Adrenal gland (tissue), 9 donors: ENCODE measurements at regions not wholly inside any gene's neighbourhood (a gene's known extent, or its start where the extent isn't known, plus 50 kb on each side); places are given as distances from the start of the nearest gene placed in this dataset.

Experiments used
- DNase-seq, 7 donors: peaks; one replicate each; pipeline ENCODE4 v3.0.0-alpha.2; 2019 to 2020
- H3K27ac ChIP-seq, 5 donors: fragments of 200-600 bp; sonication (generic) in 4 of 5; 1 replicate in 3 of 5; 2 replicates in 2 of 5; pipeline versions ENCODE4 v1.5.1 to v1.8.0; 2016 to 2020; ENCODE audit warnings: mild to moderate bottlenecking in 1 of 5
- H3K27me3 ChIP-seq: fragments of 200-600 bp; 2 replicates; pipeline ENCODE4 v1.8.0; 2021
- H3K36me3 ChIP-seq, 2 donors: fragments of 200-600 bp; replicated peaks in 1 of 2; 1 replicate in 1 of 2; 2 replicates in 1 of 2; pipeline versions ENCODE4 v1.5.1 to v1.8.0; 2018 to 2022
- H3K4me1 ChIP-seq, 2 donors: fragments of 200-600 bp; replicated peaks in 1 of 2; 1 replicate in 1 of 2; 2 replicates in 1 of 2; pipeline versions ENCODE4 v1.5.1 to v1.8.0; 2018 to 2021
- H3K4me3 ChIP-seq, 4 donors: fragments of 200-600 bp; sonication (generic) in 3 of 4; one replicate each; pipeline ENCODE4 v1.5.1; 2016 to 2018
- H3K9me3 ChIP-seq, 3 donors: fragments of 200-600 bp; sonication (generic) in 1 of 3; replicated peaks in 1 of 3; 1 replicate in 2 of 3; 2 replicates in 1 of 3; pipeline versions ENCODE4 v1.5.1 to v1.8.0; 2016 to 2021
- POLR2A ChIP-seq, 2 donors: fragments of 450-650 bp; IDR thresholded peaks; one replicate each; pipeline ENCODE4 v1.6.1; 2017; ENCODE audit warnings: antibody characterized with exemption in 2 of 2, mild to moderate bottlenecking in 2 of 2, moderate library complexity in 1 of 2
- WGBS, 4 donors: extraction: QIAGEN DNeasy Blood & Tissue Kit in 2 of 4; methylation state at CpG; one replicate each; pipeline versions ENCODE4 v1.1.5 to v1.1.7; 2013 to 2017; 5-methylcytosine and 5-hydroxymethylcytosine counted together
- intact Hi-C, 2 donors: fragments of 100-400 bp; cut with DNase I; formaldehyde crosslinking; loops; one replicate each; pipeline versions ENCODE4 v1.14.1 to v1.15.0; 2022 to 2023
- TF ChIP-seq, protein P1 (sequence below), 6 experiments: fragments of 450-650 bp in 4 of 6; fragments of 200-600 bp in 2 of 6; sonication (generic) in 1 of 6; IDR thresholded peaks; 1 replicate in 5 of 6; 2 replicates in 1 of 6; pipeline versions ENCODE4 v1.5.1 to v1.8.0; 2016 to 2021; ENCODE audit warnings: antibody characterized with exemption in 6 of 6, mild to moderate bottlenecking in 2 of 6, moderate library complexity in 1 of 6
- donor health status: healthy with polysubstance abuse.
- donor health status: Bipolar disorder and iron deficiency.
- donor health status: DM: yes; HTN: yes; CAD: no.
- donor health status: DM: no; HTN: no; CAD: no.
- donor health status: DM: no; HTN: no; CAD: no.

- DNase-seq: no peak
- no peak for TF ChIP-seq POLR2A (IDR thresholded peaks at IDR 0.05)
- TF ChIP-seq, protein P1, sequence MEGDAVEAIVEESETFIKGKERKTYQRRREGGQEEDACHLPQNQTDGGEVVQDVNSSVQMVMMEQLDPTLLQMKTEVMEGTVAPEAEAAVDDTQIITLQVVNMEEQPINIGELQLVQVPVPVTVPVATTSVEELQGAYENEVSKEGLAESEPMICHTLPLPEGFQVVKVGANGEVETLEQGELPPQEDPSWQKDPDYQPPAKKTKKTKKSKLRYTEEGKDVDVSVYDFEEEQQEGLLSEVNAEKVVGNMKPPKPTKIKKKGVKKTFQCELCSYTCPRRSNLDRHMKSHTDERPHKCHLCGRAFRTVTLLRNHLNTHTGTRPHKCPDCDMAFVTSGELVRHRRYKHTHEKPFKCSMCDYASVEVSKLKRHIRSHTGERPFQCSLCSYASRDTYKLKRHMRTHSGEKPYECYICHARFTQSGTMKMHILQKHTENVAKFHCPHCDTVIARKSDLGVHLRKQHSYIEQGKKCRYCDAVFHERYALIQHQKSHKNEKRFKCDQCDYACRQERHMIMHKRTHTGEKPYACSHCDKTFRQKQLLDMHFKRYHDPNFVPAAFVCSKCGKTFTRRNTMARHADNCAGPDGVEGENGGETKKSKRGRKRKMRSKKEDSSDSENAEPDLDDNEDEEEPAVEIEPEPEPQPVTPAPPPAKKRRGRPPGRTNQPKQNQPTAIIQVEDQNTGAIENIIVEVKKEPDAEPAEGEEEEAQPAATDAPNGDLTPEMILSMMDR (IDR thresholded peaks at IDR 0.05): no peak
- Histone ChIP-seq H3K4me1 (no peaks in the 10 kb centered on the region), H3K4me3 (no peak overlapping the region), H3K27ac (no peak overlapping the region), H3K9me3 (peaks cover 0 to 5% (median 0%) of the 10 kb centered on the region in 3 donors), H3K27me3 (no peaks in the 10 kb centered on the region), H3K36me3 (no peaks in the 10 kb centered on the region)
- intact Hi-C loops: no loop called here
Observed at GRCh38 chr6:76790881-76791280, 672.4 kb downstream of the HTR1B start.

- H3K4me3 ChIP-seq: no peak overlapping the region
- no peaks in the 10 kb centered on the region for H3K9me3 ChIP-seq
- H3K27ac ChIP-seq: no peak overlapping the region
- intact Hi-C loops: no loop called here
- no peaks in the 10 kb centered on the region for H3K4me1 ChIP-seq
- 91 to 100% (median 94%) methylated on average over 3 to 4 of the region's 4 CpGs for WGBS, 4 donors
- no peaks in the 10 kb centered on the region for H3K36me3 ChIP-seq
- no peak for DNase-seq
- no peak for TF ChIP-seq POLR2A (IDR thresholded peaks at IDR 0.05)
- TF ChIP-seq, protein P1 (IDR thresholded peaks at IDR 0.05): no peak
- no peaks in the 10 kb centered on the region for H3K27me3 ChIP-seq
Observed at GRCh38 chr6:76790045-76790796, 673.1 kb downstream of the HTR1B start.

DNA sequence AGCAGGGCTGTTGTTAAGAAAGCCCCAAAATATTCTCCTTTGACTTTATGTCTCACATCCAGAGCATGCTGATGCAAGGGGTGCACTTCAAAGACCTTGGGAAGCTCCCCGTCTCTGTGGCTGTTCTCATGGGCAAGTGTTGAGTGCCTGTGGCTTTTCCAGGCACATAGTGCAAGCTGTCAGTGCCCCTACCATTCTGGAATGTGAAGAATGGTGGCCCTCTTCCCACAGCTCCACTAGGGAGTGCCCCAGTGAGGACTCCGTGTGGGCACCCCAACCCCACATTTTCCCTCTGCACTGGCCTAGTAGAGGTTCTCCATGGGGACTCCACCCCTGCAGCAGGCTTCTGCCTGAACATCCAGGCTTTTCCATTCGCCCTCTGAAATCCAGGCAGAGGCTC lies 673.7 kb downstream of the HTR1B start:
- Histone ChIP-seq H3K9me3 (no peaks in the 10 kb centered on the region), H3K27me3 (no peaks in the 10 kb centered on the region), H3K27ac (no peak overlapping the region), H3K4me3 (no peak overlapping the region), H3K4me1 (no peaks in the 10 kb centered on the region), H3K36me3 (no peaks in the 10 kb centered on the region)
- no peak for DNase-seq
- TF ChIP-seq POLR2A (IDR thresholded peaks at IDR 0.05): no peak
- TF ChIP-seq, protein P1 (IDR thresholded peaks at IDR 0.05): no peak
- WGBS, 4 donors: 73 to 83% (median 81%) methylated on average over 1 to 3 of the region's 3 CpGs
- intact Hi-C loops: no loop called here

GRCh38 chr6:76788155-76788554 lies 675.1 kb downstream of the HTR1B start:
- no peaks in the 10 kb centered on the region for H3K4me1 ChIP-seq
- no peak overlapping the region for H3K27ac ChIP-seq
- H3K27me3 ChIP-seq: no peaks in the 10 kb centered on the region
- H3K36me3 ChIP-seq: no peaks in the 10 kb centered on the region
- intact Hi-C loops: no loop called here
- no peak for DNase-seq
- no peak overlapping the region for H3K4me3 ChIP-seq
- TF ChIP-seq, protein P1 (IDR thresholded peaks at IDR 0.05): no peak
- no peak for TF ChIP-seq POLR2A (IDR thresholded peaks at IDR 0.05)
- H3K9me3 ChIP-seq: no peaks in the 10 kb centered on the region
